ENCODE measurements at regions not wholly inside any gene's neighbourhood (a gene's known extent, or its start where the extent isn't known, plus 50 kb on each side); places are given as distances from the start of the nearest gene placed in this dataset.

- no peak for TF ChIP-seq REST (IDR thresholded peaks at IDR 0.05; ENCODE audit: insufficient read depth in 1 of 2, low read depth in 2 of 2, low read length in 2 of 2)
- no peak for TF ChIP-seq FOXP2 (optimal IDR thresholded peaks at IDR 0.05; ENCODE audit: borderline replicate concordance, extremely low read depth, extremely low read length, insufficient read depth)
- no peak for TF ChIP-seq TAF1 (IDR thresholded peaks at IDR 0.05; ENCODE audit: borderline replicate concordance, insufficient read depth, low read length)
- no peak for TF ChIP-seq SIN3A (IDR thresholded peaks at IDR 0.05; ENCODE audit: borderline replicate concordance, insufficient read depth, low read length)
- TF ChIP-seq POLR2AphosphoS5 (IDR thresholded peaks at IDR 0.05; ENCODE audit: low read depth, low read length): no peak
Measured at GRCh38 chr2:201969241-201969937, 64.3 kb upstream of the FZD7 start.

- TF ChIP-seq FOXP2 (optimal IDR thresholded peaks at IDR 0.05; ENCODE audit: borderline replicate concordance, extremely low read depth, extremely low read length, insufficient read depth) (no peak), TAF1 (IDR thresholded peaks at IDR 0.05; ENCODE audit: borderline replicate concordance, insufficient read depth, low read length) (no peak), POLR2AphosphoS5 (IDR thresholded peaks at IDR 0.05; ENCODE audit: low read depth, low read length) (no peak), SIN3A (IDR thresholded peaks at IDR 0.05; ENCODE audit: borderline replicate concordance, insufficient read depth, low read length) (no peak), REST (IDR thresholded peaks at IDR 0.05; ENCODE audit: insufficient read depth in 1 of 2, low read depth in 2 of 2, low read length in 2 of 2) (no peak)
Measured at GRCh38 chr2:201969938-201970785, 63.5 kb upstream of the FZD7 start.

- TF ChIP-seq REST (IDR thresholded peaks at IDR 0.05; ENCODE audit: insufficient read depth in 1 of 2, low read depth in 2 of 2, low read length in 2 of 2): no peak
- TF ChIP-seq FOXP2 (optimal IDR thresholded peaks at IDR 0.05; ENCODE audit: borderline replicate concordance, extremely low read depth, extremely low read length, insufficient read depth): no peak
- TF ChIP-seq POLR2AphosphoS5 (IDR thresholded peaks at IDR 0.05; ENCODE audit: low read depth, low read length): no peak
- no peak for TF ChIP-seq TAF1 (IDR thresholded peaks at IDR 0.05; ENCODE audit: borderline replicate concordance, insufficient read depth, low read length)
- TF ChIP-seq SIN3A (IDR thresholded peaks at IDR 0.05; ENCODE audit: borderline replicate concordance, insufficient read depth, low read length): no peak
Measured at GRCh38 chr2:201970786-201971108, 62.9 kb upstream of the FZD7 start.

GRCh38 chr2:201971531-201972228 is 62.0 kb upstream of the FZD7 start:
- TF ChIP-seq TAF1 (IDR thresholded peaks at IDR 0.05; ENCODE audit: borderline replicate concordance, insufficient read depth, low read length) (no peak), POLR2AphosphoS5 (IDR thresholded peaks at IDR 0.05; ENCODE audit: low read depth, low read length) (no peak)

- TF ChIP-seq FOXP2 (optimal IDR thresholded peaks at IDR 0.05; ENCODE audit: borderline replicate concordance, extremely low read depth, extremely low read length, insufficient read depth) (no peak), REST (IDR thresholded peaks at IDR 0.05; ENCODE audit: insufficient read depth in 1 of 2, low read depth in 2 of 2, low read length in 2 of 2) (no peak), TAF1 (IDR thresholded peaks at IDR 0.05; ENCODE audit: borderline replicate concordance, insufficient read depth, low read length) (no peak), SIN3A (IDR thresholded peaks at IDR 0.05; ENCODE audit: borderline replicate concordance, insufficient read depth, low read length) (no peak)
Measured at GRCh38 chr2:201972621-201973255, 60.9 kb upstream of the FZD7 start.

Measured in PFSK-1 (cell line).